Activated B cell treated with CpG ODN at 0.5 μM for 24 hours (primary cell): ENCODE measurements at regions not wholly inside any gene's neighbourhood (a gene's known extent, or its start where the extent isn't known, plus 50 kb on each side); places are given as distances from the start of the nearest gene placed in this dataset.

Experiments
- ATAC-seq: fragments of 200-7000 bp; cut with Tn5 transposase; one replicate; pipeline ENCODE4 v1.10.0; 2021; ENCODE audit warnings: low read depth, mild to moderate bottlenecking, moderate library complexity
- CTCF ChIA-PET: fragments of 350-600 bp; sonication (Branson Sonifier 250); formaldehyde crosslinking; loops from one replicate; lab custom pipeline; 2021; ENCODE audit warnings: antibody characterized with exemption; lab: Charles Lee
- POLR2A ChIA-PET: fragments of 350-600 bp; sonication (Branson Sonifier 250); formaldehyde crosslinking; loops from one replicate; lab custom pipeline; 2021; ENCODE audit warnings: antibody characterized with exemption; lab: Charles Lee
- DNase-seq: peaks from one replicate; pipeline ENCODE4 v3.0.0; 2022
- H3K27ac Mint-ChIP-seq: one replicate; pipeline ENCODE4 v1.8.0; 2020; ENCODE audit warnings: mixed read lengths
- H3K27me3 Mint-ChIP-seq: one replicate; pipeline ENCODE4 v1.8.0; 2021; ENCODE audit warnings: mixed read lengths
- H3K36me3 Mint-ChIP-seq: one replicate; pipeline ENCODE4 v1.8.0; 2021; ENCODE audit warnings: low read depth, mixed read lengths
- H3K4me1 Mint-ChIP-seq: one replicate; pipeline ENCODE4 v1.8.0; 2021; ENCODE audit warnings: mixed read lengths
- H3K4me3 Mint-ChIP-seq: one replicate; pipeline ENCODE4 v1.8.0; 2020; ENCODE audit warnings: mild to moderate bottlenecking, mixed read lengths
- H3K9me3 Mint-ChIP-seq: one replicate; pipeline ENCODE4 v1.8.0; 2020; ENCODE audit warnings: mixed read lengths
- CTCF ChIP-seq: fragments of 200-600 bp; IDR thresholded peaks from one replicate; pipeline ENCODE4 v1.8.0; 2022; ENCODE audit warnings: antibody characterized with exemption, mild to moderate bottlenecking
- intact Hi-C: fragments of 100-400 bp; cut with micrococcal nuclease; formaldehyde crosslinking; loops from one replicate; pipeline ENCODE4 v1.15.1; 2024

GRCh38 chr5:124648902-124649467 is 97.5 kb downstream of the ZNF608 start:
- no peaks in the 10 kb centered on the region for H3K9me3 Mint-ChIP-seq
- peaks cover 78% of the 10 kb centered on the region for H3K4me1 Mint-ChIP-seq
- ChIA-PET CTCF (interaction anchor here (0.7 to 1.0 kb wide), 2 partner anchors 68 to 99 kb away, joined by 3 read pairs; no protein-coding TSS in a partner anchor), POLR2A (interaction anchor here (0.6 to 5.5 kb wide), 6 partner anchors 41 to 1108 kb away, joined by 3 to 36 read pairs (median 5); no protein-coding TSS in a partner anchor)
- TF ChIP-seq CTCF = no peak
- peak overlapping the region; percentile 84 for H3K27ac Mint-ChIP-seq
- DNase-seq = no peak
- intact Hi-C loops = loop anchor here (1.0 to 5.0 kb wide), 14 partner anchors 56 to 763 kb away; no protein-coding TSS in a partner anchor
- peaks cover 10% of the 10 kb centered on the region for H3K36me3 Mint-ChIP-seq
- peak overlapping the region; percentile 66 for H3K4me3 Mint-ChIP-seq
- no peak for ATAC-seq
- no peaks in the 10 kb centered on the region for H3K27me3 Mint-ChIP-seq

GRCh38 chr5:124647352-124647751 is 99.1 kb downstream of the ZNF608 start:
- Mint-ChIP-seq H3K27ac (peak overlapping the region; percentile 41), H3K9me3 (no peaks in the 10 kb centered on the region), H3K4me1 (peaks cover 80% of the 10 kb centered on the region), H3K36me3 (peaks cover 20% of the 10 kb centered on the region), H3K27me3 (no peaks in the 10 kb centered on the region), H3K4me3 (no peak overlapping the region)
- CTCF ChIA-PET = no interaction called here
- ATAC-seq (no peak), DNase-seq (no peak)
- POLR2A ChIA-PET = interaction anchor here (1.2 to 5.5 kb wide), 5 partner anchors 59 to 100 kb away, joined by 3 to 36 read pairs (median 14); no protein-coding TSS in a partner anchor
- intact Hi-C loops = loop anchor here (5.0 kb wide), 3 partner anchors 275 to 765 kb away; no protein-coding TSS in a partner anchor
- TF ChIP-seq CTCF = no peak

GRCh38 chr5:124645396-124645795 is 101.0 kb downstream of the ZNF608 start:
- no peak for DNase-seq
- ChIA-PET POLR2A (interaction anchor here (0.8 to 2.9 kb wide), 5 partner anchors 42 to 588 kb away, joined by 3 to 17 read pairs (median 3); no protein-coding TSS in a partner anchor), CTCF (interaction anchor here (0.7 to 1.9 kb wide), 2 partner anchors 121 to 414 kb away, joined by 3 to 5 read pairs; no protein-coding TSS in a partner anchor)
- TF ChIP-seq CTCF = no peak
- Mint-ChIP-seq H3K36me3 (peaks cover 35% of the 10 kb centered on the region), H3K9me3 (no peaks in the 10 kb centered on the region), H3K27ac (no peak overlapping the region), H3K4me3 (peak overlapping the region; percentile 19), H3K27me3 (no peaks in the 10 kb centered on the region), H3K4me1 (peaks cover 66% of the 10 kb centered on the region)
- no peak for ATAC-seq
- intact Hi-C loops = loop anchor here (5.0 kb wide), 3 partner anchors 277 to 767 kb away; no protein-coding TSS in a partner anchor

- CTCF ChIA-PET = interaction anchor here (1.9 kb wide), 1 partner anchor 120 kb away, joined by 5 read pairs; no protein-coding TSS in a partner anchor
- POLR2A ChIA-PET = interaction anchor here (2.9 kb wide), 1 partner anchor 60 kb away, joined by 17 read pairs; no protein-coding TSS in a partner anchor
- peaks cover 39% of the 10 kb centered on the region for H3K36me3 Mint-ChIP-seq
- H3K27ac Mint-ChIP-seq = no peak overlapping the region
- no peaks in the 10 kb centered on the region for H3K27me3 Mint-ChIP-seq
- no peak for TF ChIP-seq CTCF
- H3K4me3 Mint-ChIP-seq = no peak overlapping the region
- no peak for ATAC-seq
- peaks cover 58% of the 10 kb centered on the region for H3K4me1 Mint-ChIP-seq
- DNase-seq = no peak
- no peaks in the 10 kb centered on the region for H3K9me3 Mint-ChIP-seq
- intact Hi-C loops = no loop called here
These were observed 101.9 kb downstream of the ZNF608 start for GRCh38 chr5:124644582-124644981.

- TF ChIP-seq CTCF = no peak
- H3K27me3 Mint-ChIP-seq = no peaks in the 10 kb centered on the region
- CTCF ChIA-PET = interaction anchor here (1.9 kb wide), 1 partner anchor 120 kb away, joined by 5 read pairs; no protein-coding TSS in a partner anchor
- H3K4me1 Mint-ChIP-seq = peaks cover 54% of the 10 kb centered on the region
- no peak overlapping the region for H3K4me3 Mint-ChIP-seq
- H3K9me3 Mint-ChIP-seq = no peaks in the 10 kb centered on the region
- peaks cover 43% of the 10 kb centered on the region for H3K36me3 Mint-ChIP-seq
- no peak for ATAC-seq
- POLR2A ChIA-PET = no interaction called here
- intact Hi-C loops = no loop called here
- no peak overlapping the region for H3K27ac Mint-ChIP-seq
- no peak for DNase-seq
These were observed 102.3 kb downstream of the ZNF608 start for GRCh38 chr5:124644138-124644537.
